GM21526 (cell line): ENCODE measurements at regions not wholly inside any gene's neighbourhood (a gene's known extent, or its start where the extent isn't known, plus 50 kb on each side); places are given as distances from the start of the nearest gene placed in this dataset.
A peak's percentile ranks its signal among the peaks of the same experiment; 100 is the strongest.

Experiments
- ATAC-seq: cut with Tn5 transposase; IDR thresholded peaks from one replicate; pipeline ENCODE4 v1.9.1; 2021; ENCODE audit warnings: moderate library complexity; ENCODE audit not compliant: unreplicated experiment, low FRiP score

GRCh38 chr1:184919892-184920291 lies 54.4 kb downstream of the NIBAN1 start:
- ATAC-seq = no peak

- no peak for ATAC-seq
These were observed 58.7 kb downstream of the NIBAN1 start for GRCh38 chr1:184915463-184916090.

- no peak for ATAC-seq
These were observed 60.2 kb downstream of the NIBAN1 start for GRCh38 chr1:184914149-184914548.

GRCh38 chr1:184912392-184912791 lies 61.9 kb downstream of the NIBAN1 start:
- ATAC-seq = no peak

GRCh38 chr1:184911830-184912229 lies 62.5 kb downstream of the NIBAN1 start:
- ATAC-seq = no peak

GRCh38 chr1:184911103-184911745 lies 63.1 kb downstream of the NIBAN1 start:
- no peak for ATAC-seq

- ATAC-seq = no peak
These were observed 63.6 kb downstream of the NIBAN1 start for GRCh38 chr1:184910691-184911091.

- ATAC-seq = no peak
These were observed 64.3 kb downstream of the NIBAN1 start for GRCh38 chr1:184910005-184910404.

- no peak for ATAC-seq
These were observed 65.3 kb downstream of the NIBAN1 start for GRCh38 chr1:184909019-184909418.

GRCh38 chr1:184908506-184908905 lies 65.8 kb downstream of the NIBAN1 start:
- no peak for ATAC-seq

GRCh38 chr1:184907500-184907899 lies 66.8 kb downstream of the NIBAN1 start:
- ATAC-seq = no peak

GRCh38 chr1:184906761-184907160 lies 67.5 kb downstream of the NIBAN1 start:
- ATAC-seq = no peak

GRCh38 chr1:184905601-184906322 lies 68.5 kb downstream of the NIBAN1 start:
- no peak for ATAC-seq

- ATAC-seq = no peak
These were observed 71.1 kb downstream of the NIBAN1 start for GRCh38 chr1:184903111-184903692.

GRCh38 chr1:184900507-184900906 lies 73.8 kb downstream of the NIBAN1 start:
- no peak for ATAC-seq

GRCh38 chr1:184896000-184896399 lies 78.3 kb downstream of the NIBAN1 start:
- no peak for ATAC-seq

GRCh38 chr1:184895086-184895485 lies 79.2 kb downstream of the NIBAN1 start:
- no peak for ATAC-seq

GRCh38 chr1:184893695-184894094 lies 80.6 kb downstream of the NIBAN1 start:
- no peak for ATAC-seq

- peak; percentile 82 for ATAC-seq
These were observed 82.2 kb downstream of the NIBAN1 start for GRCh38 chr1:184892116-184892515.

- ATAC-seq = no peak
These were observed 82.9 kb downstream of the NIBAN1 start for GRCh38 chr1:184891440-184891839.

- no peak for ATAC-seq
These were observed 83.8 kb downstream of the NIBAN1 start for GRCh38 chr1:184890539-184890973.
